ENCODE measurements at regions not wholly inside any gene's neighbourhood (a gene's known extent, or its start where the extent isn't known, plus 50 kb on each side); places are given as distances from the start of the nearest gene placed in this dataset.
"Not testable (repeated sequence)": the region's sequence is repeated elsewhere in the genome, so short reads cannot be mapped to it uniquely, and the experiment has no call there.

DNA sequence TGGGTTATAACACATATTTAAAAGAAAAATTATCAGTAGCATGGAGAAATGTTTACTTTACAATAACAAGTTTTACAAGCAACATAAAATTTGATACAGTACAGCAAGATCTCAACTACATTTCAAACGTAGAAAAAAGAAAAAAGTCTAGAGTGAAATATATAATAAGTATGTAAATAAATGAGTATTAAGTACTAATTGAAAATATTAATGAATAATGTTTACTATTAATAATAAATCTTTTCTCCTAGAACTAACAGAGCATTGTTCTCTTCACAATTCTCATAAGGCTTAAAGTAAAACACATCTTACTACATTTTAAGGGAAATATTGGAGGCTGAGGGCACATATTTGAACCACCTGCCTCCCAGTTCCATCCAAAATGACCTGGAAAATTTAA is 72.1 kb downstream of the TMEM212 start:
- DNase-seq (ENCODE audit: low read depth), result no peak

DNA sequence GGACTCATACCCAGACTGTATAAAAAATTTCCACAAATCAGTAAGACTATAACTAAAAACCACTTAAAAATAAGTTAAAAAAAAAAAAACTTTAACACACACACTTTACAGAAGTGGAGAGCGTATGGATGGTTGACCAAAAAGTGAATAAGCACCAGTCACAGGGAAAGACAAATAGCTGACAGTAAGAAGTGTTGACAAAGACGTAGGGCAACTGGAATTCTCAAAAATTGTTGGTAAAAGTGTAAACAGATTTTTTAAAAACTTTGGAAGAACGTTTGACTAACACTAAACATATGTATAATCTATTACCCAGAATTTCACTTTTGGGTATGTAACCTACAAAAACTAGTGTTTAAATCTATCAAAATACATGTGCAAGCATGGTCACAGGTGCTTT is 73.7 kb downstream of the TMEM212 start:
- no peak for DNase-seq (ENCODE audit: low read depth)

- DNase-seq (ENCODE audit: low read depth), result not testable (repeated sequence)
These were observed 79.5 kb downstream of the TMEM212 start for GRCh38 chr3:171922629-171923028.

GRCh38 chr3:171923668-171924067 is 80.5 kb downstream of the TMEM212 start:
- DNase-seq (ENCODE audit: low read depth), result not testable (repeated sequence)

GRCh38 chr3:171924864-171925263 is 81.7 kb downstream of the TMEM212 start:
- DNase-seq (ENCODE audit: low read depth), result not testable (repeated sequence)

DNA sequence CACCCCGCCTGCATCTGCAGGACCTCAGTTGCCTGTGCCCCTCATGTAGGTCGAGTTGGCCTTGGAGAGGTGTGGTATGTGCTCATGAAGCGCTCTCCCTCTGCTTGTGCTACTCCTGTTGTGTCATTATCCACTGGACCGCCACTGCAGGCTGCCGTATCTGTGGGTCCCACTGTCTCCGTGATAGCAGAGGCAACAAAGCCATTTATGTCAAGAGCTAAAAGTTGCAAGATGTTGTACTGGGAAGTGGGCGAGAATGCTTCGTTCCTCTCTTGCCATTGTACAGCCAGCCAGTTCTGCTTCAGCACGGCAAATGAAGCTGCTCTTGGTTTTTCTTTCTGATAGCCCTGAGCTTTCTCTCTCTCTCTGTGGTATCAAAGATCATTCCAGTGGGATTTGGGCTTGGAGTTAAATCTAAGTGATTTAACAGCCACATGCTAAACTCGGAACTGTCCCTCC is 89.0 kb downstream of the TMEM212 start:
- DNase-seq (ENCODE audit: low read depth), result no peak

- DNase-seq (ENCODE audit: low read depth), result no peak
These were observed 90.3 kb downstream of the TMEM212 start for GRCh38 chr3:171933441-171933840.

GRCh38 chr3:171935261-171936123 is 92.3 kb downstream of the TMEM212 start:
- no peak for DNase-seq (ENCODE audit: low read depth)

GRCh38 chr3:171936191-171936841 is 93.2 kb downstream of the TMEM212 start:
- no peak for DNase-seq (ENCODE audit: low read depth)

- DNase-seq (ENCODE audit: low read depth), result no peak
These were observed 96.4 kb downstream of the TMEM212 start for GRCh38 chr3:171939578-171939977.

DNA sequence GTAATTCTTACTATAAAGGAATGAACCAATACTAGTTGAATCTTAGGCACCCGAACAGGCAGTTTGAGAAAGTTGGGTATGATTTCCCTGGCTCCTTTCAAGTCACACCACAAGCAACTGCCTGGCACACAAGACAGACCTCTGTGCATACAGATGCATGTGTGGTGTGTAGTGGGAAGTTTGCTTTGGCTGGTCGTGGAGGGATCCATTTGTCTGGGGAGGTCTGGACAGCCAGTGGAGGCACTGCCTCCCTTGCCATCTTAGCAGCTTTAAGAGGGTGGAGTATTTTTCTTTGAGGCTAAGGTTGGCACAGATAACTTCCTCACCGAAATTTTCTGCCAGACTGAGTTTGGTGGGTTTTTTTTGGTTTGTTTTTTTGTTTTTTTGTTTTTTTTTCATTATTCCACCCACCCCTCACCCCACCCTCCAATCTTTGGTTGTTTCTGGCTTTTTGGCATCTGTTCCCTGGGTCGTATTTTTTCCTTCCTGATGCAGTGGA is 97.1 kb downstream of the TMEM212 start:
- no peak for DNase-seq (ENCODE audit: low read depth)

DNA sequence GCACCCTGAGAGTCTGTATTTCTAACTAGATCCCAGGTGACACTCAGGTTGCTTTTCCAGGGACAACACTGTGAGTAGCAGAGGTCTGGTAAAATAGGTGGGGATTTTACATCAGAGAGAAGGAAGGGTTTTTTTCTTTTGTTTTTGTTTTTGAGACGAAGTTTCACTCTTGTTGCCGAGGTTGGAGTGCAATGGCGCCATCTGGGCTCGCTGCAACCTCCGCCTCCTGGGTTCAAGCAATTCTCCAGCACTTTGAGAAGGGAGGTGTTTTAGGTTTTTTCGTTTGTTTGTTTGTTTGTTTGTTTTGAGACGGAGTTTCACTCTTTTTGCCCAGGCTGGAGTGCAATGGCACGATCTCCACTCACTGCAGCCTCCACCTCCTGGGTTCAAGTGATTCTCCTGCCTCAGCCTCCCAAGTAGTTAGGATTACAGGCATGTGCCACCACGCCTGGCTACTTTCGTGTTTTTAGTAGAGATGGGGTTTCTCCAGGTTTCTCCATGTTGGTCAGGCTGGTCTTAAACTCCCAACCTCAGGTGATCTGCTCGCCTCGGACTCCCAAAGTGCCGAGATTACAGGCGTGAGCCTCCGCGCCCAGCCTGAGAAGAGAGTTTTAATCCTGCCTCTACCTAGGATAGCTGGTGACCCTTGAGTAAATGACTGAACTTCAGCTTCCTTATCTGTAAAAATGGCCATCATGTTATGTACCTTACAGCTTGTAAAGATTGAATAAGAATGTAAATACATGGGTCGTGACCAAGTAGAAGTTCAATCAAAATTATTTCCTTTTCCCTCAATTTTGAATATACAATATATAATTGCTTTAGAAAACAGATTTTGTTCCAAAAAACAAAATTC is 95.9 kb upstream of the FNDC3B start:
- no peak for DNase-seq (ENCODE audit: low read depth)

DNA sequence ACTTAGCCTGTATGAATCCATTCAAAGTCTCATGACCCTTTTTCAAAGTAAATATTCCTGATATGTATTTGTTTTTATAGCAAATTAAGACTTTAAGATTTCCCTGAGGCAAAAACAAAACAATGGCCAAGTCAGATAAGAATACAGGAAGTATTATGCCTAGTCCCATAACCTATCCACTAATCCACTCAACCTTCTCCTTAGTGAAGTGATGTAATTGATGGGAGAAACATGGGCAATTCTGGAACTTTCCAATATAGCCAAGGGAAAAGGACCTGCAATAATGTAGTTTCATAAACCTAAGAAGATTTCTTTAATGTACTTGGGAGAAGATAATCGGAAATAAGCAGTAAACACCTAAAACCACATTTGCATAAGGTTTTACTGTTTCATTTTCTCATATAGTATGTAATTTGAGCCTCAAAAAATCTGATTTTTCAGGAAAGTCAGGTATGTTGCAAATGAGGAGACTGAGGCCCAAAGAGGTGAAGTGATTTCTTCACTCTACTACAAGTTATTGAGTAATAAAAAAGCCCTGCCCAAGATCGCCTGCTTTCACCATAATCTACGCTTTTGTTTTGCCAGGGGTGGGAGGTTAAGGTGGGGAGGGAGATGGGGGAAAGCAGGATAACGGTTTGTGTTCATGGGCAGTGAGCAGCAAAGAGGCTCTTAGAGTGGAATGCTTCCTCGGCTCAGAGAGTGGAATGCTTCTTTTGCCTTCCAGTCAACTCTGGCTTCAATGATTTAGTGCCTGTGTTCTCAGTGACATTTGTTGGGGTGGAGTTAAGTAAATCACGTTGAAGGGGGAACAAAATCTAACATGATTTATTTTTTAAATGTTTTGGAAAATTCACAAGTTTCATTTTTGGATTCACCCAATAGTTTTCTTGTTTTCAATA is 95.0 kb upstream of the FNDC3B start:
- no peak for DNase-seq (ENCODE audit: low read depth)

DNA sequence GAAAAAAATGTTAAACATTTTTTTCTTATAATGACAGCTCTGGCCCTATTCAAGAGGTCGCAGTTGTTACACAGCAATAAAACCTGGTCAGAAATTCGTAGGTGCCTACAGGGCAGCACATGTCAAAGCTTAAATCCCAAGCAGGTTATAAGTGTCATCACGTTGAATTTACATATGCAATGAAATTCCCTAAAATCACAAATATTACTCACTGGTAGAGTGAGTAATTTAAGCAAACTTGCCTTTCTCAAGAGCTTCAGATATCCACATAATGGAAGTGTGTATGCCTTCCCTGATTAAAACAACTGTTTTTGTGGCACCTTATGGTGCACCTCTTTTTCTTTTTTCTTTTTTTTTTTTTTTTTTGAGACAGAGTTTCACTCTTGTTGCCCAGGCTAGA is 90.7 kb upstream of the FNDC3B start:
- no peak for DNase-seq (ENCODE audit: low read depth)

GRCh38 chr3:171949554-171949953 is 89.8 kb upstream of the FNDC3B start:
- DNase-seq (ENCODE audit: low read depth), result no peak

DNA sequence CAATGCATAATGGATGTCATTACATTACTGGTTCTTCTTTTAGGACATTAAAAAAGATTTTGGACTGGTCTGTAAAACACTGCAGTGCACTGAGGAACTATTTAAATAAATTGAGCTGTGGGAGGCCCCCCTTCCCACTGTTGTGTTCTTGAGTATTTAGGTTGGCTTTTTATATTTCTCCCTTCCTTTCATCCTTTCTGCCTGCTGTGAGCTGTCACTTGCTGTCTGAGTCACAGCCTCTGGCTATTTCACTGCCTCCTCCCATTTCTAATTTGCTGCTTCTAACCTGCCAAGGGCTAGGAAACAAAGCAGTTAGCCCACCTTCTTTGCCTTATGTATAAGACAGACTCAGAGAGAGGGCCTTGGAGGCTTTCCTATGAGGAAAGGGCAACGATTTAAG is 89.0 kb upstream of the FNDC3B start:
- DNase-seq (ENCODE audit: low read depth), result no peak

- DNase-seq (ENCODE audit: low read depth), result no peak
These were observed 87.8 kb upstream of the FNDC3B start for GRCh38 chr3:171951597-171951996.

- no peak for DNase-seq (ENCODE audit: low read depth)
These were observed 85.9 kb upstream of the FNDC3B start for GRCh38 chr3:171953301-171954022.

GRCh38 chr3:171954690-171955383 is 84.5 kb upstream of the FNDC3B start:
- DNase-seq (ENCODE audit: low read depth), result no peak

- no peak for DNase-seq (ENCODE audit: low read depth)
These were observed 83.8 kb upstream of the FNDC3B start for GRCh38 chr3:171955598-171955997.

All from CMK (cell line).